ENCODE measurements at regions not wholly inside any gene's neighbourhood (a gene's known extent, or its start where the extent isn't known, plus 50 kb on each side); places are given as distances from the start of the nearest gene placed in this dataset.

GRCh38 chr22:27336151-27337090 lies 465.1 kb downstream of the MN1 start:
- TF ChIP-seq GATA3 (IDR thresholded peaks at IDR 0.05; ENCODE audit: low read depth, low read length) (no peak), GATA2 (IDR thresholded peaks at IDR 0.05; ENCODE audit: low read depth, low read length) (no peak)

GRCh38 chr22:27337676-27338075 lies 463.9 kb downstream of the MN1 start:
- no peak for TF ChIP-seq GATA3 (IDR thresholded peaks at IDR 0.05; ENCODE audit: low read depth, low read length)
- TF ChIP-seq GATA2 (IDR thresholded peaks at IDR 0.05; ENCODE audit: low read depth, low read length) = no peak

- TF ChIP-seq GATA2 (IDR thresholded peaks at IDR 0.05; ENCODE audit: low read depth, low read length) (no peak), GATA3 (IDR thresholded peaks at IDR 0.05; ENCODE audit: low read depth, low read length) (no peak)
These were observed 461.5 kb downstream of the MN1 start for GRCh38 chr22:27340047-27340446.

- no peak for TF ChIP-seq GATA3 (IDR thresholded peaks at IDR 0.05; ENCODE audit: low read depth, low read length)
These were observed 457.0 kb downstream of the MN1 start for GRCh38 chr22:27344546-27344945.

- no peak for TF ChIP-seq GATA3 (IDR thresholded peaks at IDR 0.05; ENCODE audit: low read depth, low read length)
- no peak for TF ChIP-seq GATA2 (IDR thresholded peaks at IDR 0.05; ENCODE audit: low read depth, low read length)
These were observed 455.9 kb downstream of the MN1 start for GRCh38 chr22:27345691-27346090.

GRCh38 chr22:27347951-27348350 lies 453.6 kb downstream of the MN1 start:
- no peak for TF ChIP-seq GATA3 (IDR thresholded peaks at IDR 0.05; ENCODE audit: low read depth, low read length)
- no peak for TF ChIP-seq GATA2 (IDR thresholded peaks at IDR 0.05; ENCODE audit: low read depth, low read length)

- no peak for TF ChIP-seq GATA3 (IDR thresholded peaks at IDR 0.05; ENCODE audit: low read depth, low read length)
These were observed 452.9 kb downstream of the MN1 start for GRCh38 chr22:27348634-27349033.

- no peak for TF ChIP-seq GATA3 (IDR thresholded peaks at IDR 0.05; ENCODE audit: low read depth, low read length)
- TF ChIP-seq GATA2 (IDR thresholded peaks at IDR 0.05; ENCODE audit: low read depth, low read length) = no peak
These were observed 452.1 kb downstream of the MN1 start for GRCh38 chr22:27349456-27349855.

- TF ChIP-seq GATA2 (IDR thresholded peaks at IDR 0.05; ENCODE audit: low read depth, low read length) (no peak), GATA3 (IDR thresholded peaks at IDR 0.05; ENCODE audit: low read depth, low read length) (no peak)
These were observed 451.2 kb downstream of the MN1 start for GRCh38 chr22:27350306-27350705.

- TF ChIP-seq GATA3 (IDR thresholded peaks at IDR 0.05; ENCODE audit: low read depth, low read length) (no peak), GATA2 (IDR thresholded peaks at IDR 0.05; ENCODE audit: low read depth, low read length) (no peak)
These were observed 449.1 kb downstream of the MN1 start for GRCh38 chr22:27352426-27352825.

GRCh38 chr22:27358096-27358870 lies 443.3 kb downstream of the MN1 start:
- TF ChIP-seq GATA2 (IDR thresholded peaks at IDR 0.05; ENCODE audit: low read depth, low read length) = no peak

- TF ChIP-seq GATA2 (IDR thresholded peaks at IDR 0.05; ENCODE audit: low read depth, low read length) = no peak
- no peak for TF ChIP-seq GATA3 (IDR thresholded peaks at IDR 0.05; ENCODE audit: low read depth, low read length)
These were observed 431.3 kb downstream of the MN1 start for GRCh38 chr22:27370269-27370668.

- no peak for TF ChIP-seq GATA3 (IDR thresholded peaks at IDR 0.05; ENCODE audit: low read depth, low read length)
- no peak for TF ChIP-seq GATA2 (IDR thresholded peaks at IDR 0.05; ENCODE audit: low read depth, low read length)
These were observed 430.6 kb downstream of the MN1 start for GRCh38 chr22:27370987-27371386.

- TF ChIP-seq GATA2 (IDR thresholded peaks at IDR 0.05; ENCODE audit: low read depth, low read length) (no peak), GATA3 (IDR thresholded peaks at IDR 0.05; ENCODE audit: low read depth, low read length) (no peak)
These were observed 429.2 kb downstream of the MN1 start for GRCh38 chr22:27372364-27372763.
